H9 (cell line): ENCODE measurements at regions not wholly inside any gene's neighbourhood (a gene's known extent, or its start where the extent isn't known, plus 50 kb on each side); places are given as distances from the start of the nearest gene placed in this dataset.

Experiments used
- DNase-seq: peaks from one replicate; pipeline ENCODE4 v3.0.0-alpha.2; 2017
- H2AFZ ChIP-seq: one replicate; pipeline ENCODE4 v1.6.1; 2013; ENCODE audit warnings: mild to moderate bottlenecking, low read length, control low read depth, moderate library complexity
- H2AK5ac ChIP-seq: 2 replicates; pipeline ENCODE4 v1.6.1; 2013; ENCODE audit warnings: low read length, control low read depth, mixed read lengths; ENCODE audit not compliant: insufficient read length
- H2BK120ac ChIP-seq: one replicate; pipeline ENCODE4 v1.6.1; 2013; ENCODE audit warnings: low read depth, mild to moderate bottlenecking, low read length, control low read depth, inconsistent platforms; ENCODE audit not compliant: poor library complexity, severe bottlenecking
- H2BK12ac ChIP-seq: 2 replicates; pipeline ENCODE4 v1.6.1; 2013; ENCODE audit warnings: low read length, control low read depth, mixed read lengths, low read depth; ENCODE audit not compliant: insufficient read length
- H2BK15ac ChIP-seq: 2 replicates; pipeline ENCODE4 v1.6.1; 2013; ENCODE audit warnings: low read depth, low read length, control low read depth
- H2BK20ac ChIP-seq: one replicate; pipeline ENCODE4 v1.6.1; 2013; ENCODE audit warnings: low read depth, mild to moderate bottlenecking, low read length, control low read depth, inconsistent platforms; ENCODE audit not compliant: poor library complexity, severe bottlenecking
- H2BK5ac ChIP-seq: 2 replicates; pipeline ENCODE4 v1.6.1; 2013; ENCODE audit warnings: low read length, control low read depth, mixed read lengths; ENCODE audit not compliant: insufficient read length
- H3K14ac ChIP-seq: 2 replicates; pipeline ENCODE4 v1.6.1; 2013; ENCODE audit warnings: low read length, control low read depth; ENCODE audit not compliant: insufficient read depth
- H3K18ac ChIP-seq: 2 replicates; pipeline ENCODE4 v1.6.1; 2013; ENCODE audit warnings: low read depth, mild to moderate bottlenecking, mixed read lengths, low read length, control low read depth; ENCODE audit not compliant: insufficient read length
- H3K23ac ChIP-seq: 2 replicates; pipeline ENCODE4 v1.6.1; 2013; ENCODE audit warnings: low read length, control low read depth, mixed read lengths, low read depth; ENCODE audit not compliant: insufficient read length
- H3K23me2 ChIP-seq: 2 replicates; pipeline ENCODE4 v1.6.1; 2013; ENCODE audit warnings: low read depth, mild to moderate bottlenecking, mixed read lengths, low read length, control low read depth; ENCODE audit not compliant: insufficient read length, poor library complexity, severe bottlenecking
- H3K27ac ChIP-seq: 2 replicates; pipeline ENCODE4 v1.5.1; 2013; ENCODE audit warnings: low read length, control low read depth, mixed read lengths, low read depth; ENCODE audit not compliant: insufficient read length
- H3K27me3 ChIP-seq: 2 replicates; pipeline ENCODE4 v1.6.1; 2013; ENCODE audit warnings: low read length, control low read depth, inconsistent platforms; ENCODE audit not compliant: insufficient read depth
- H3K4ac ChIP-seq: 2 replicates; pipeline ENCODE4 v1.6.1; 2013; ENCODE audit warnings: low read depth, mild to moderate bottlenecking, control low read depth, inconsistent platforms, low read length, moderate library complexity
- H3K4me1 ChIP-seq: 2 replicates; pipeline ENCODE4 v1.6.1; 2013; ENCODE audit warnings: low read length, control low read depth, inconsistent platforms; ENCODE audit not compliant: insufficient read depth
- H3K4me2 ChIP-seq: 2 replicates; pipeline ENCODE4 v1.6.1; 2013; ENCODE audit warnings: low read length, control low read depth, mixed read lengths; ENCODE audit not compliant: insufficient read length, insufficient read depth
- H3K56ac ChIP-seq: 2 replicates; pipeline ENCODE4 v1.6.1; 2013; ENCODE audit warnings: low read depth, mild to moderate bottlenecking, mixed read lengths, low read length, control low read depth; ENCODE audit not compliant: insufficient read length
- H3K79me1 ChIP-seq: 2 replicates; pipeline ENCODE4 v1.6.1; 2013; ENCODE audit warnings: low read depth, mild to moderate bottlenecking, moderate library complexity, low read length, control low read depth, inconsistent platforms; ENCODE audit not compliant: insufficient read depth, poor library complexity, severe bottlenecking
- H3K79me2 ChIP-seq: 2 replicates; pipeline ENCODE4 v1.6.1; 2013; ENCODE audit warnings: low read length, control low read depth, inconsistent platforms; ENCODE audit not compliant: insufficient read depth
- H3K9ac ChIP-seq: 2 replicates; pipeline ENCODE4 v1.6.1; 2013; ENCODE audit warnings: low read length, control low read depth, mixed read lengths; ENCODE audit not compliant: insufficient read length; ENCODE audit errors: extremely low read depth
- H3K9me3 ChIP-seq: one replicate; pipeline ENCODE4 v1.6.1; 2013; ENCODE audit warnings: low read depth, low read length, inconsistent platforms; ENCODE audit not compliant: control insufficient read depth
- H3T11ph ChIP-seq: one replicate; pipeline ENCODE4 v1.6.1; 2013; ENCODE audit warnings: mild to moderate bottlenecking, low read length, control low read depth, inconsistent platforms
- H4K20me1 ChIP-seq: one replicate; pipeline ENCODE4 v1.6.1; 2013; ENCODE audit not compliant: control insufficient read depth, insufficient read length, insufficient read depth
- H4K5ac ChIP-seq: 2 replicates; pipeline ENCODE4 v1.6.1; 2013; ENCODE audit warnings: low read depth, mild to moderate bottlenecking, mixed read lengths, low read length, control low read depth; ENCODE audit not compliant: insufficient read length
- H4K8ac ChIP-seq: replicated peaks from 2 replicates; pipeline ENCODE4 v1.6.1; 2013; ENCODE audit warnings: low read length, control low read depth, mixed read lengths, low read depth; ENCODE audit not compliant: insufficient read length
- H4K91ac ChIP-seq: 2 replicates; pipeline ENCODE4 v1.6.1; 2013; ENCODE audit warnings: low read depth, mild to moderate bottlenecking, moderate library complexity, mixed read lengths, low read length, control low read depth; ENCODE audit not compliant: insufficient read length
- H3K27ac Mint-ChIP-seq, 3 experiments: 2 replicates in 2 of 3; 3 replicates in 1 of 3; pipeline ENCODE4 v1.8.0; 2020 to 2021; ENCODE audit warnings: mixed read lengths in 3 of 3, mild to moderate bottlenecking in 1 of 3, moderate library complexity in 1 of 3
- H3K27me3 Mint-ChIP-seq: 2 replicates; pipeline ENCODE4 v1.8.0; 2021; ENCODE audit warnings: low read depth, mild to moderate bottlenecking, moderate library complexity, mixed read lengths
- H3K36me3 Mint-ChIP-seq, 3 experiments: 2 replicates in 2 of 3; 3 replicates in 1 of 3; pipeline ENCODE4 v1.8.0; 2020 to 2021; ENCODE audit warnings: low read depth in 3 of 3, mixed read lengths in 3 of 3; ENCODE audit not compliant: insufficient read depth in 1 of 3
- H3K4me1 Mint-ChIP-seq, 2 experiments: 2 replicates each; pipeline ENCODE4 v1.8.0; 2020; ENCODE audit warnings: mixed read lengths in 2 of 2
- H3K4me3 Mint-ChIP-seq, 2 experiments: 2 replicates in 1 of 2; 3 replicates in 1 of 2; pipeline ENCODE4 v1.8.0; 2020 to 2021; ENCODE audit warnings: mild to moderate bottlenecking in 2 of 2, mixed read lengths in 2 of 2, moderate library complexity in 1 of 2
- H3K9me3 Mint-ChIP-seq, 2 experiments: 2 replicates in 1 of 2; 3 replicates in 1 of 2; pipeline ENCODE4 v1.8.0; 2020; ENCODE audit warnings: mild to moderate bottlenecking in 2 of 2, mixed read lengths in 2 of 2, moderate library complexity in 1 of 2
- WGBS: extraction: QIAGEN DNeasy Blood & Tissue Kit; methylation state at CpG from one replicate; pipeline ENCODE4 v1.1.7; 2013; ENCODE audit warnings: missing lambda C conversion rate, low lambda C conversion rate, mixed read lengths; ENCODE audit not compliant: insufficient read length; ENCODE audit errors: extremely low coverage; 5-methylcytosine and 5-hydroxymethylcytosine counted together
- TF ChIP-seq, protein P1 (sequence below): fragments of 200-600 bp; sonication (generic); conservative IDR thresholded peaks from 3 replicates; pipeline ENCODE4 v1.8.0; 2021; ENCODE audit warnings: antibody characterized with exemption, mild to moderate bottlenecking

DNA sequence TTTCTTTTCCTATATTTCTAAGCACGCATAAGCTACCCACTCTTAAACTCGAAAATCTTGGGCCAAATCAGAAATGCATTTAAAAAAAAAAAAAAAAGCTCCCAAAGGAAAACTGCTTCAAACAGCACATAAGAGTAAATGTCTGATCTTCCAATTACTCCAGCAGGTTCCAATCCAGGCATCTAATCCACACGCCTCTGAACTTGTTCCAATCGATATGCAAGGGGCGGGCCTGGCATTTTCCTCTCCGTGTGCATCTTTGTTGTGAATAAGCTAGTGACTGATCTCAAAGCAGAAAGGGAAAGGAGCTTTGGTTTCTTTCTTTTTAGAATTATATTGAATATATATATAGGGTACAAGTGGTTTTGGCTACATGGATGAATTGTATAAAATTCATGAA, 365.5 kb downstream of the PRDM2 start:
- Histone ChIP-seq H2AK5ac (no peak overlapping the region), H4K20me1 (no peaks in the 10 kb centered on the region), H2BK12ac (no peak overlapping the region), H2AFZ (no peak overlapping the region), H4K5ac (no peak overlapping the region), H2BK20ac (no peak overlapping the region), H4K91ac (no peak overlapping the region), H3K4me1 (no peaks in the 10 kb centered on the region; the same call in 1 of the 2 replicates), H4K8ac (no peak overlapping the region), H3T11ph (no peak overlapping the region), H2BK120ac (no peak overlapping the region), H3K56ac (no peak overlapping the region), H3K14ac (no peak overlapping the region), H3K27me3 (no peaks in the 10 kb centered on the region), H3K4ac (no peak overlapping the region), H3K27ac (no peak overlapping the region), H3K9me3 (no peaks in the 10 kb centered on the region), H3K23me2 (no peaks in the 10 kb centered on the region), H3K4me2 (no peak overlapping the region), H3K79me1 (no peaks in the 10 kb centered on the region), H2BK15ac (no peak overlapping the region), H3K23ac (no peak overlapping the region), H3K9ac (no peak overlapping the region), H3K18ac (no peak overlapping the region), H2BK5ac (no peak overlapping the region), H3K79me2 (no peaks in the 10 kb centered on the region)
- H3K4me3 Mint-ChIP-seq = no peak overlapping the region
- H3K27ac Mint-ChIP-seq = no peak overlapping the region
- TF ChIP-seq, protein P1, sequence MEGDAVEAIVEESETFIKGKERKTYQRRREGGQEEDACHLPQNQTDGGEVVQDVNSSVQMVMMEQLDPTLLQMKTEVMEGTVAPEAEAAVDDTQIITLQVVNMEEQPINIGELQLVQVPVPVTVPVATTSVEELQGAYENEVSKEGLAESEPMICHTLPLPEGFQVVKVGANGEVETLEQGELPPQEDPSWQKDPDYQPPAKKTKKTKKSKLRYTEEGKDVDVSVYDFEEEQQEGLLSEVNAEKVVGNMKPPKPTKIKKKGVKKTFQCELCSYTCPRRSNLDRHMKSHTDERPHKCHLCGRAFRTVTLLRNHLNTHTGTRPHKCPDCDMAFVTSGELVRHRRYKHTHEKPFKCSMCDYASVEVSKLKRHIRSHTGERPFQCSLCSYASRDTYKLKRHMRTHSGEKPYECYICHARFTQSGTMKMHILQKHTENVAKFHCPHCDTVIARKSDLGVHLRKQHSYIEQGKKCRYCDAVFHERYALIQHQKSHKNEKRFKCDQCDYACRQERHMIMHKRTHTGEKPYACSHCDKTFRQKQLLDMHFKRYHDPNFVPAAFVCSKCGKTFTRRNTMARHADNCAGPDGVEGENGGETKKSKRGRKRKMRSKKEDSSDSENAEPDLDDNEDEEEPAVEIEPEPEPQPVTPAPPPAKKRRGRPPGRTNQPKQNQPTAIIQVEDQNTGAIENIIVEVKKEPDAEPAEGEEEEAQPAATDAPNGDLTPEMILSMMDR = no peak
- no peaks in the 10 kb centered on the region for H3K36me3 Mint-ChIP-seq
- peaks cover 7 to 11% of the 10 kb centered on the region in 2 experiments for H3K4me1 Mint-ChIP-seq
- peaks cover 8% of the 10 kb centered on the region for H3K27me3 Mint-ChIP-seq
- no peaks in the 10 kb centered on the region for H3K9me3 Mint-ChIP-seq
- no CpG with 5 or more reads among the region's 6 CpGs for WGBS
- no peak for DNase-seq
